ENCODE measurements at regions not wholly inside any gene's neighbourhood (a gene's known extent, or its start where the extent isn't known, plus 50 kb on each side); places are given as distances from the start of the nearest gene placed in this dataset.

- ChIA-PET POLR2A (interaction anchor here (0.6 to 5.6 kb wide), 9 partner anchors 10 to 415 kb away, joined by 3 to 61 read pairs (median 3); partner anchors contain the start of gene WSB1), CTCF (interaction anchor here (1.0 to 5.8 kb wide), 4 partner anchors 18 to 381 kb away, joined by 3 to 26 read pairs (median 4); no protein-coding TSS in a partner anchor)
- peaks cover 45% of the 10 kb centered on the region for H3K4me1 Mint-ChIP-seq
- H3K4me3 Mint-ChIP-seq, result peak overlapping the region; percentile 24
- H3K36me3 Mint-ChIP-seq (ENCODE audit: low read depth), result peaks cover 3% of the 10 kb centered on the region
- DNase-seq (no peak), ATAC-seq (ENCODE audit: low read depth) (peak; percentile 7)
- intact Hi-C loops (cut with micrococcal nuclease), result no loop called here
- peaks cover 12% of the 10 kb centered on the region for H3K9me3 Mint-ChIP-seq
- TF ChIP-seq, protein P1, sequence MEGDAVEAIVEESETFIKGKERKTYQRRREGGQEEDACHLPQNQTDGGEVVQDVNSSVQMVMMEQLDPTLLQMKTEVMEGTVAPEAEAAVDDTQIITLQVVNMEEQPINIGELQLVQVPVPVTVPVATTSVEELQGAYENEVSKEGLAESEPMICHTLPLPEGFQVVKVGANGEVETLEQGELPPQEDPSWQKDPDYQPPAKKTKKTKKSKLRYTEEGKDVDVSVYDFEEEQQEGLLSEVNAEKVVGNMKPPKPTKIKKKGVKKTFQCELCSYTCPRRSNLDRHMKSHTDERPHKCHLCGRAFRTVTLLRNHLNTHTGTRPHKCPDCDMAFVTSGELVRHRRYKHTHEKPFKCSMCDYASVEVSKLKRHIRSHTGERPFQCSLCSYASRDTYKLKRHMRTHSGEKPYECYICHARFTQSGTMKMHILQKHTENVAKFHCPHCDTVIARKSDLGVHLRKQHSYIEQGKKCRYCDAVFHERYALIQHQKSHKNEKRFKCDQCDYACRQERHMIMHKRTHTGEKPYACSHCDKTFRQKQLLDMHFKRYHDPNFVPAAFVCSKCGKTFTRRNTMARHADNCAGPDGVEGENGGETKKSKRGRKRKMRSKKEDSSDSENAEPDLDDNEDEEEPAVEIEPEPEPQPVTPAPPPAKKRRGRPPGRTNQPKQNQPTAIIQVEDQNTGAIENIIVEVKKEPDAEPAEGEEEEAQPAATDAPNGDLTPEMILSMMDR (IDR thresholded peaks at IDR 0.05), result no peak
- no peaks in the 10 kb centered on the region for H3K27me3 Mint-ChIP-seq
- H3K27ac Mint-ChIP-seq, result peak overlapping the region; percentile 99
Measured at GRCh38 chr17:27218719-27219488, 75.0 kb upstream of the WSB1 start.

GRCh38 chr17:27222515-27222914, 71.4 kb upstream of the WSB1 start:
- peaks cover 21% of the 10 kb centered on the region for H3K4me1 Mint-ChIP-seq
- no peak overlapping the region for H3K27ac Mint-ChIP-seq
- no peak overlapping the region for H3K4me3 Mint-ChIP-seq
- H3K27me3 Mint-ChIP-seq, result no peaks in the 10 kb centered on the region
- ATAC-seq (ENCODE audit: low read depth) (no peak), DNase-seq (no peak)
- ChIA-PET POLR2A (interaction anchor here (0.7 kb wide), 1 partner anchor 367 kb away, joined by 5 read pairs; no protein-coding TSS in a partner anchor), CTCF (no interaction called here)
- H3K9me3 Mint-ChIP-seq, result peaks cover 3% of the 10 kb centered on the region
- no peaks in the 10 kb centered on the region for H3K36me3 Mint-ChIP-seq (ENCODE audit: low read depth)
- intact Hi-C loops (cut with micrococcal nuclease), result no loop called here
- TF ChIP-seq, protein P1 (IDR thresholded peaks at IDR 0.05), result no peak

- TF ChIP-seq, protein P1 (IDR thresholded peaks at IDR 0.05), result no peak
- Mint-ChIP-seq H3K36me3 (ENCODE audit: low read depth) (no peaks in the 10 kb centered on the region), H3K9me3 (peaks cover 3% of the 10 kb centered on the region), H3K27me3 (no peaks in the 10 kb centered on the region), H3K4me3 (no peak overlapping the region), H3K4me1 (no peaks in the 10 kb centered on the region), H3K27ac (no peak overlapping the region)
- POLR2A ChIA-PET, result no interaction called here
- CTCF ChIA-PET, result interaction anchor here (2.0 kb wide), 1 partner anchor 12 kb away, joined by 9 read pairs; no protein-coding TSS in a partner anchor
- no peak for ATAC-seq (ENCODE audit: low read depth)
- no peak for DNase-seq
- intact Hi-C loops (cut with micrococcal nuclease), result no loop called here
Measured at GRCh38 chr17:27224526-27225315, 69.2 kb upstream of the WSB1 start.

GRCh38 chr17:27226611-27227230, 67.2 kb upstream of the WSB1 start:
- Mint-ChIP-seq H3K27me3 (no peaks in the 10 kb centered on the region), H3K4me1 (no peaks in the 10 kb centered on the region), H3K36me3 (ENCODE audit: low read depth) (no peaks in the 10 kb centered on the region), H3K27ac (no peak overlapping the region), H3K4me3 (no peak overlapping the region), H3K9me3 (peaks cover 3% of the 10 kb centered on the region)
- POLR2A ChIA-PET, result no interaction called here
- CTCF ChIA-PET, result interaction anchor here (2.0 kb wide), 1 partner anchor 10 kb away, joined by 13 read pairs; no protein-coding TSS in a partner anchor
- TF ChIP-seq, protein P1 (IDR thresholded peaks at IDR 0.05), result no peak
- intact Hi-C loops (cut with micrococcal nuclease), result no loop called here
- no peak for ATAC-seq (ENCODE audit: low read depth)
- DNase-seq, result no peak
